Stomach (tissue), 8 donors: ENCODE measurements at regions not wholly inside any gene's neighbourhood (a gene's known extent, or its start where the extent isn't known, plus 50 kb on each side); places are given as distances from the start of the nearest gene placed in this dataset.
A peak's percentile ranks its signal among the peaks of the same experiment; 100 is the strongest.
"Not testable (repeated sequence)": the region's sequence is repeated elsewhere in the genome, so short reads cannot be mapped to it uniquely, and the experiment has no call there.

ENCODE experiments used
- DNase-seq, 2 donors: peaks; one replicate each; pipeline versions ENCODE4 v3.0.0 to v3.0.0-alpha.2; 2013 to 2019
- H3K27ac ChIP-seq, 5 donors: fragments of 200-600 bp in 4 of 5; sonication (generic) in 4 of 5; one replicate each; pipeline ENCODE4 v1.5.1; 2013 to 2019; ENCODE audit warnings: mild to moderate bottlenecking in 1 of 5, moderate library complexity in 1 of 5
- H3K27me3 ChIP-seq, 3 donors: fragments of 200-600 bp; sonication (generic); one replicate each; pipeline ENCODE4 v1.5.1; 2017 to 2019; ENCODE audit warnings: mixed run types in 1 of 3
- H3K36me3 ChIP-seq, 4 donors: fragments of 200-600 bp; sonication (generic); 1 replicate in 3 of 4; 2 replicates in 1 of 4; pipeline ENCODE4 v1.5.1; 2016 to 2019
- H3K4me1 ChIP-seq, 4 donors: fragments of 200-600 bp; sonication (generic); one replicate each; pipeline ENCODE4 v1.5.1; 2016 to 2019
- H3K4me3 ChIP-seq, 4 donors: fragments of 200-600 bp; sonication (generic) in 3 of 4; one replicate each; pipeline ENCODE4 v1.5.1; 2016 to 2019; ENCODE audit warnings: mild to moderate bottlenecking in 1 of 4
- H3K9me3 ChIP-seq, 4 donors: fragments of 200-600 bp; sonication (generic); one replicate each; pipeline ENCODE4 v1.5.1; 2016 to 2019
- CTCF ChIP-seq, 7 experiments: fragments of 450-650 bp in 4 of 7; fragments of 200-600 bp in 3 of 7; sonication (generic) in 3 of 7; IDR thresholded peaks; one replicate each; pipeline ENCODE4 v1.5.1; 2016 to 2019; ENCODE audit warnings: antibody characterized with exemption in 7 of 7, control low read depth in 2 of 7, mild to moderate bottlenecking in 1 of 7
- EP300 ChIP-seq: sonication (generic); formaldehyde crosslinking; IDR thresholded peaks from one replicate; pipeline ENCODE4 v1.6.1; 2017; ENCODE audit warnings: antibody characterized with exemption
- POLR2A ChIP-seq, 4 donors: fragments of 450-650 bp; IDR thresholded peaks; one replicate each; pipeline ENCODE4 v1.6.1; 2016; ENCODE audit warnings: antibody characterized with exemption in 4 of 4, control low read depth in 2 of 4, mild to moderate bottlenecking in 1 of 4, moderate library complexity in 1 of 4
- POLR2AphosphoS5 ChIP-seq, 3 donors: sonication (generic); formaldehyde crosslinking; IDR thresholded peaks; one replicate each; pipeline ENCODE4 v1.6.1; 2016; ENCODE audit warnings: antibody characterized with exemption in 3 of 3
- WGBS, 5 donors: extraction: QIAGEN DNeasy Blood & Tissue Kit in 3 of 5; methylation state at CpG; one replicate each; pipeline versions ENCODE4 v1.1.5 to v1.1.7; 2013 to 2018; 5-methylcytosine and 5-hydroxymethylcytosine counted together
- intact Hi-C: fragments of 100-400 bp; cut with DNase I; formaldehyde crosslinking; loops from one replicate; pipeline ENCODE4 v1.15.1; 2023; ENCODE audit warnings: low total_unique reads
- donor health status: healthy with polysubstance abuse.
- donor health status: Bipolar disorder and iron deficiency.
- donor health status: healthy.

GRCh38 chr5:97281257-97281656, 98.2 kb upstream of the RIOK2 start:
- Histone ChIP-seq H3K27ac (no peak overlapping the region), H3K36me3 (no peaks in the 10 kb centered on the region), H3K4me1 (no peaks in the 10 kb centered on the region), H3K27me3 (no peaks in the 10 kb centered on the region), H3K4me3 (no peak overlapping the region), H3K9me3 (peaks cover 0 to 9% (median 2%) of the 10 kb centered on the region in 4 donors)
- TF ChIP-seq POLR2AphosphoS5 (IDR thresholded peaks at IDR 0.05) (no peak), EP300 (no peak), POLR2A (IDR thresholded peaks at IDR 0.05) (no peak), CTCF (IDR thresholded peaks at IDR 0.05) (no peak)
- intact Hi-C loops: no loop called here
- no peak for DNase-seq
- 87 to 95% (median 92%) methylated on average over 7 of the region's 7 CpGs for WGBS, 5 donors

GRCh38 chr5:97297063-97297703, 114.1 kb upstream of the RIOK2 start:
- Histone ChIP-seq H3K36me3 (no peaks in the 10 kb centered on the region), H3K9me3 (no peaks in the 10 kb centered on the region), H3K4me3 (no peak overlapping the region), H3K27ac (no peak overlapping the region), H3K27me3 (no peaks in the 10 kb centered on the region), H3K4me1 (no peaks in the 10 kb centered on the region)
- intact Hi-C loops: loop anchor here (10.0 kb wide), 1 partner anchor 1528 kb away; no protein-coding TSS in a partner anchor
- peak in 3 of 7 experiments; percentile 19 to 31 (median 23) for TF ChIP-seq CTCF (IDR thresholded peaks at IDR 0.05)
- no peak for TF ChIP-seq POLR2AphosphoS5 (IDR thresholded peaks at IDR 0.05)
- peak in 1 of 2 donors; percentile 40 for DNase-seq
- WGBS, 5 donors: 19 to 28% (median 22%) methylated on average over 5 of the region's 5 CpGs

GRCh38 chr5:97297704-97298091, 114.7 kb upstream of the RIOK2 start:
- Histone ChIP-seq H3K27me3 (no peaks in the 10 kb centered on the region), H3K36me3 (no peaks in the 10 kb centered on the region), H3K9me3 (no peaks in the 10 kb centered on the region), H3K27ac (no peak overlapping the region), H3K4me3 (no peak overlapping the region), H3K4me1 (no peaks in the 10 kb centered on the region)
- DNase-seq: no peak
- TF ChIP-seq CTCF (IDR thresholded peaks at IDR 0.05) (no peak), EP300 (no peak), POLR2A (IDR thresholded peaks at IDR 0.05) (no peak), POLR2AphosphoS5 (IDR thresholded peaks at IDR 0.05) (no peak)
- intact Hi-C loops: loop anchor here (10.0 kb wide), 1 partner anchor 1527 kb away; no protein-coding TSS in a partner anchor

GRCh38 chr5:97301181-97301580, 118.1 kb upstream of the RIOK2 start:
- H3K27me3 ChIP-seq, intact Hi-C loops, H3K9me3 ChIP-seq, DNase-seq, H3K4me1 ChIP-seq, H3K27ac ChIP-seq, H3K36me3 ChIP-seq, H3K4me3 ChIP-seq: not testable (repeated sequence)
- 86 to 97% (median 92%) methylated on average over 9 to 16 of the region's 16 CpGs for WGBS, 5 donors

GRCh38 chr5:97338729-97339128, 155.7 kb upstream of the RIOK2 start:
- TF ChIP-seq EP300: no peak
- intact Hi-C loops: no loop called here
- Histone ChIP-seq H3K27ac (no peak overlapping the region), H3K4me3 (no peak overlapping the region), H3K36me3 (no peaks in the 10 kb centered on the region), H3K9me3 (peaks cover 2 to 37% (median 21%) of the 10 kb centered on the region in 4 donors), H3K4me1 (no peaks in the 10 kb centered on the region), H3K27me3 (no peaks in the 10 kb centered on the region)
- DNase-seq: no peak
- WGBS, 5 donors: 77 to 100% (median 94%) methylated on average over 1 of the region's 1 CpG
